Femur (tissue), 1 donor: ENCODE measurements at regions not wholly inside any gene's neighbourhood (a gene's known extent, or its start where the extent isn't known, plus 50 kb on each side); places are given as distances from the start of the nearest gene placed in this dataset.

Experiments
- DNase-seq: peaks from one replicate; pipeline ENCODE4 v3.0.0-alpha.2; 2017

- DNase-seq: no peak
These were observed 53.4 kb upstream of the NAV3 start for GRCh38 chr12:77777274-77777673.

GRCh38 chr12:77774761-77775160 lies 55.9 kb upstream of the NAV3 start:
- DNase-seq: no peak

GRCh38 chr12:77772676-77773298 lies 57.9 kb upstream of the NAV3 start:
- no peak for DNase-seq

DNA sequence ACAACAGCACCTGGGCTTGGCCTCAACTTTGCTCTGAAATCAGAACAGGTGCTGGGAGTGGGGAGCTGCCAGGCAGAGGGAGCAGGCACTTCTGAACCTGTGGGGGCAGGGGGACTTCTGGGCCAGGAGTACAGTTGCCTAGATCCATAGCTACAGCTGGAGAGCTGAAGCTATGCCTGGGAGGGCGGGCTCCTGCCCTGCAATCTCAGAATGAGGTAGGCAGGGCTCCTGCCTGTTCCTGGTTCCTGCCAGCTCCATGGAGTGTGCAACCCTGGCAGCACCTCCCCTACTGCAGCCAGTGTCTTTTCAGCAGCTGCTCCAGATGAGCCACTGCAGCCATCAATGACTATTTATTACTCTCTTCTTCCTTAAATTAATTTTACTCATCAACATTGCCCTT lies 62.1 kb upstream of the NAV3 start:
- DNase-seq: no peak

GRCh38 chr12:77767756-77768343 lies 62.8 kb upstream of the NAV3 start:
- DNase-seq: no peak

DNA sequence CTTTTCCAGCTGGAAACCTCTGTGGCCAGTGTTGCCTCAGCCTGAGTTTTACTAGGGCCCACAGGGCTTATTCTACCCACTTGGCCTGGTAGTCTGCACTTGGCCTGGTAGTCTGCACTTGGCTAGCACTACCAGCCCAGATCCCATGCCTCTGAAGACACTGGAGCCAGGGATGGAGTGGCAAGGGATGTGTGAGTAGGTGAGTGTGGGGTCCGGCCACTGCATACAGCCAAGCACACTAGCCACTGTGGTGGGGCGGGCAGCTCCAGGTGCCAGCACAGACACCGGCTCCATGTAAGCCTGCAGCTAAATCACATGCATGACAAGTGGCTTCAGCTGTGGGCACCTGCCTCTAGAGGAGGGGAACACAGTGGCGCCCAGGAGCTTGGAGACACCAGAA lies 63.4 kb upstream of the NAV3 start:
- DNase-seq: no peak

- DNase-seq: no peak
These were observed 64.5 kb upstream of the NAV3 start for GRCh38 chr12:77766224-77766623.

DNA sequence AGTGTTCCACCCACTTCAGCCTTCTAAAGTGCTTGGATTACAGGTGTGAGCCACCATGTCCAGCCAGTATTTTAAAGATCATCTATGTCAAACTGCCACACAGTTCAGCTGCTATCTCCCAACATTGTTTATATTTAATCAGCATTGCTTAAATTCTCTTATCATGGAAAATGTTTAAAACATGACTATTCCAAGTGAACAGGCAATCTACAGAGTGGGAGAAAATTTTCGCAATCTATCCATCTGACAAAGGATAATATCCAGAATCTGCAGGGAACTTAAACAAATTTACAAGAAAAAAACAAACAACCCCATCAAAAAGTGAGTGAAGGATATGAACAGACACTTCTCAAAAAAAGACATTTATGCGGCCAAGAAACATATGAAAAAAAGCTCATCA lies 69.4 kb upstream of the NAV3 start:
- DNase-seq: no peak

- no peak for DNase-seq
These were observed 70.2 kb upstream of the NAV3 start for GRCh38 chr12:77760271-77761025.

DNA sequence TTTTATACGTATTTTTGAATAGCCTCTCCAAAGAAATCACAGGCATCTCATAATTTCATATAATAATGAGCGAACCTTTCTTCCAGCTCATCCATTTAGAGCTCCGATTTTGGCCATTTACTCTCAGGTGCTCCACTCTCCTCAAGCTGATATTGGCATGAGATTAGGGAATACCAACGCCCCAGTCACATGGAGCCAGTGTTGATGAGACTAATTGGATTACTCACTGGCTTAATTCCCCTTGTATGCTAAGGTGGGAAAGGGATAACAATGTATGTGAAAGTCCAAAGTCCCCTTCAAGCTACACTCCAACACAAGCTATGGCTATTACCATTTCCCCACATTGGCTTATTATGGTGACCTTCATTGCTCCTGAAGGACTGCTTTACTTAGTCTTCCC lies 76.6 kb upstream of the NAV3 start:
- DNase-seq: no peak

- DNase-seq: no peak
These were observed 78.8 kb upstream of the NAV3 start for GRCh38 chr12:77751939-77752338.

GRCh38 chr12:77746096-77746495 lies 84.6 kb upstream of the NAV3 start:
- no peak for DNase-seq

DNA sequence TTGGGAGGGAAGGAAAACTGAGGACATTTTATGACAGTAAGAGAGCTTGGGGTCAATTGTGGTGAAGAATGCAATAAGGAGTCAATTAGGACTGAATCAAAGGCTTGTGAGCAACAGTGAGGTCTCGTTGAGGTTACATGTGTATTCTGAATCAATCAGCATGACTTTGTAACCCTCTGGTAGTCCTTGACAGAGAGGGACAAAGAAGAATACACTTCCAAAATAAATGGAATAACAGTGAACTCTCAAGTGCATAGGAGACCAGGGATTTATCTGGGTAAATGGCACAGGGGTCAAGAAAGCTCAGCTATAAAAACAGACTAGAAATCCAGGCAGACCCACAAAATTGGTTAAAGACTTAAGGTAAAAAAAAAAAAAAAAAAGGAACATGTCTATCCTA lies 85.1 kb upstream of the NAV3 start:
- DNase-seq: no peak

- no peak for DNase-seq
These were observed 88.1 kb upstream of the NAV3 start for GRCh38 chr12:77742631-77743030.

- no peak for DNase-seq
These were observed 88.6 kb upstream of the NAV3 start for GRCh38 chr12:77741974-77742517.

DNA sequence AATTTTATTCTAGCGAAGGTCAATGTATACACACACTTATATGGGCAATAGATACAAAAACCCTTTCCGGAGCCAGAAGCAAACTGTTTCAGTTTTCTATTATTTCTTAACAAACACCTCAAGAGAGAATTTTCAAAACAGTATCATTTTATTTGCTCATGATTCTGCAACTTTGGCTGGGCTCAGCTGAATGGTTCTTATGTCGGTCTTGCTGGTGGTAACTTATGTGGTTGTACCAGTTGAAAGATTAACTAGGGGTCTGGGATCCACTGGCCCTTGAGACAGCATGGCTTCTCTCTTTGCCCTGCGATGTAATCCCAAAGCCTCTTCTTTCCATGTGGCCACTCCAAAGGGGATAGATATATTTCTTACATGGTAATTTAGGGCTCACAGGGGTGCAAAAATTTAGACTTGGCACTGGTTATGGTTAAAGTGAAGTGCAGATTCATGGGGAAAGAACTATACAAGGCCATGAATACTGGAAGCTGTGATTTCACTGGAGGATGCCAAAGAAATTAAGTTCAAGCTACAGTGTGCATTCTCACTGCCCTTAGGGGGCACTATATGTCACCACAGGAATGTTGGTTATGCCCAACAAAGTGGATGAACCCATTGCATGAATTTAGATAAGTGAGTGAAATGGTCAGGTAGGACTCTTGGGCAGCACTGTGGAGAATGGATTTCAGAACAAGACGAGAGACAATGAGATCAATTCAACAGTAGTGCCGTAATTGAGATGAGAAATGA lies 94.3 kb upstream of the NAV3 start:
- no peak for DNase-seq

GRCh38 chr12:77734214-77734883 lies 96.3 kb upstream of the NAV3 start:
- no peak for DNase-seq

DNA sequence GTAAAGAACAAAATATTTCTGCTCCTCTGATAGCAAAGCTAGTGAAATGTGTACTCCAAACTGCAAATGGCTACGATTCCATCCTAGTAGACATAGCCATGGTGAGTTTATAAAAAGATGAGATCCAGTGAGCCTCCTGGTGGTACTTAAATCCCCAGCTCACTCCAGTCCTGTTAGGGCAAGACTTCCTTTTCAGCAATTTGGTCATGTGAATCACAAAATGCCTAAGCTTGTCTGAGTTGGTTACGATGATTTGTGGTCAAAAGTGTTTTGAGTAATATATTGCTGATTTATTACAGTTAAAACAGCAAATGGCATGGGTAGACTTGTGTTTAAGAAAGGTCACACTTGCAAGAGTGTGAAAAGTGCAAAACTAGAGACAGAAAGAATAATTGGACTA lies 102.7 kb upstream of the NAV3 start:
- DNase-seq: no peak

- no peak for DNase-seq
These were observed 103.2 kb upstream of the NAV3 start for GRCh38 chr12:77727442-77728001.

DNA sequence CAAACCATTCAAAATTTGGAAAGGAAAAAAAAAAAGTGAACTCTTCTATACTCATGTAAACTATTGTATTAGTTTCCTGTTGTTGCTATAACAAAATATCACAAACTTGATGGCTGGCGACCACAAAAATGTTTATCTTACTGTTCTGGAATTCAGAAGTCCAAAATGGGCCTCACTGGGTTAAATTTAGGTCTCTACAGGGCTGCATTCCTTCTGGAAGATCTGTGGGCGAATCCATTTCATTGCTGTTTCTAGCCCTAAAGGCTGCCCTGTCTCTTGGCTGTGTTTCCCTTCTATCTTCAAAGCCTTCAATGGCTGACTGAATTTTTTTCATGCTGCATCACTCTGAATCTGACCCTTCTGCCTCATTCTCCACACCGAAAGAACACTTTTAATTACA lies 105.1 kb upstream of the NAV3 start:
- no peak for DNase-seq

GRCh38 chr12:77724367-77724957 lies 106.2 kb upstream of the NAV3 start:
- DNase-seq: no peak

DNA sequence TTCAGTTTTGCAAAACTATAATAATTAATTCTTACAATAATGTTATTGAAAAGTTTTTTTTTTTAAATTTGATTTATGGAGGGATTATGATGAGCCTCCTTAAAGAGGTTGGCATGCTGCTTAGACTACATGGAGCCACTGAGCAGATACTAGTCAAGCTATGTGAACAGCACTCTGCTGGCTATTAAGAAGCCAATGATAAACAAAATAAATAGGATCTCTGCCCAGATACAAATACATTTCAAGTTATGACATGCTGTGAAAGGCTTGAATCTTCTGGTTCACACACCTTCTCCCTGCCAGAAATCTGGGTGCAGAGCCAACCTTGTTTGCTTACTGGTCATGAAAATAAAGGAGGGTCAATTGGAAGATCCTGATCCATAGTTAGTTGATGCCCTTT lies 107.4 kb upstream of the NAV3 start:
- no peak for DNase-seq
